ENCODE measurements at regions not wholly inside any gene's neighbourhood (a gene's known extent, or its start where the extent isn't known, plus 50 kb on each side); places are given as distances from the start of the nearest gene placed in this dataset.

DNA sequence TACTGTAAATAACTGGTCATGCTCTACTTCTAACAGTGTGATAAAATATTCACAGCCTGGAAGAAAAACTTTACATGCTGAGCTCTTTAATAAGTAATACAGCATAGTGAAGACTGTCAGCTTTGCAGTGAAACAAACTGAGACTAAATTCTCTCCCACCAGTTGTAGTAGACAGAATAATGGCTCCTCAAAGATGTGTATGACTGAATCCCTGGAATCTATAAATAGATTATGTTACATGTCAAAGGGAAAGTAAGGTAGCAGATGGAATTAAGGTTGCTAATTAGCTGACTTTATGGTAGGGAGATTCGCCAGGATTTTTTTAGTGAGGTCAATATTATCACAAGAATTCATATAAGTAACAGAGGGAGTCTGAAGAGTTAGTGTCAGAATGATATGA, 609.5 kb upstream of the VRK2 start:
- no peaks in the 10 kb centered on the region for H3K27me3 ChIP-seq (ENCODE audit: control insufficient read depth, insufficient read depth, low read length)
- TF ChIP-seq CTCF (IDR thresholded peaks at IDR 0.05; ENCODE audit: insufficient read depth, low read length, poor library complexity, severe bottlenecking): no peak
- H3K4me3 ChIP-seq (ENCODE audit: low read depth, low read length): no peak overlapping the region
- no peak for DNase-seq (ENCODE audit: low read depth)
- H3K36me3 ChIP-seq (ENCODE audit: control insufficient read depth, insufficient read depth, low read length): no peaks in the 10 kb centered on the region

- DNase-seq (ENCODE audit: low read depth): no peak
- no peaks in the 10 kb centered on the region for H3K36me3 ChIP-seq (ENCODE audit: control insufficient read depth, insufficient read depth, low read length)
- no peak for TF ChIP-seq CTCF (IDR thresholded peaks at IDR 0.05; ENCODE audit: insufficient read depth, low read length, poor library complexity, severe bottlenecking)
- H3K27me3 ChIP-seq (ENCODE audit: control insufficient read depth, insufficient read depth, low read length): no peaks in the 10 kb centered on the region
- no peak overlapping the region for H3K4me3 ChIP-seq (ENCODE audit: low read depth, low read length)
These were observed 606.2 kb upstream of the VRK2 start for GRCh38 chr2:57440437-57440836.

DNA sequence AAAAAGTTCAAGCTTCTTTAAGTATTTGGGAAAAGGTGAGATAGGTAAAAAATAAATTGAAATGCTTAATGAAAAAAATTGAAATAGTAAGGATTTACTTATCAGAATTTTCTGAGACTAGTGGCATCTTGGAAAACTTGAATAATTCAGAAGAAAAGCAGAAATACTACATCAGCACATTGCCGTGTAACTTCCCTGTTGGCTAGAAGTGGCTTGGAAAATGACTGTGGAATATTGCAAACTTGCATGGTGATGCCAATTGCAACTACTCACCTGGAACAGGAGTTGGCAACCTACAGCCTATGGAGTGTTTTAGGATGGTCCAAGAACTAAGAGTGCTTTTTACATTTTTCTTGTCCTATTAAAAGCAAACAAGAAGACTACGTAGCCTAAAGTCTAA, 603.5 kb upstream of the VRK2 start:
- Histone ChIP-seq H3K27me3 (ENCODE audit: control insufficient read depth, insufficient read depth, low read length) (no peaks in the 10 kb centered on the region), H3K36me3 (ENCODE audit: control insufficient read depth, insufficient read depth, low read length) (no peaks in the 10 kb centered on the region)

DNA sequence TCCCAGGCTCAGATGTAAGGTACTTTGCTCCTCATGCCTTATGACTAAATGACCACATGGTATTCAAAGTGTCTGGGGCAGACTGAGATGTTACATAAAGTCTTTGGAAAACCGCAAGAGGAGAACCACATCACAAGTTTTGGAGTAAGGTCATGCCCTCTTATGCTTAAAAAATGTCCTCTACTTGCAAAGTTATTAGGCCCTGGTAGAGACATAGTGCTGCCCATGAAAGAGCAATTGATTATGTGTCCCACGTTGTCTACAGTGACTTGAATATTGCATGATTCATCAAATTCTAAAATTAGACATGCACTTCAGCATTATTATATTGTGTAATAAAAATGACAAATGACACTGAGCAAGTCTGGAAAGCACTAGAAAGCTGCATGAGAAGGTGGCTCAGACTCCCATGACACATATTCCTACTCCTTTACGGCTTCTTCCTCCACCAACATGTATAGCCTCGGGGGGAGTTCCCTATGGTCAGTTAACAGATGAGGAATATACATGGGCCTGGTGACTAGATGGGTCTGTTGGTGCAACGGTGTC, 602.6 kb upstream of the VRK2 start:
- no peak for TF ChIP-seq CTCF (IDR thresholded peaks at IDR 0.05; ENCODE audit: insufficient read depth, low read length, poor library complexity, severe bottlenecking)
- no peaks in the 10 kb centered on the region for H3K27me3 ChIP-seq (ENCODE audit: control insufficient read depth, insufficient read depth, low read length)
- H3K4me3 ChIP-seq (ENCODE audit: low read depth, low read length): no peak overlapping the region
- DNase-seq (ENCODE audit: low read depth): no peak
- H3K36me3 ChIP-seq (ENCODE audit: control insufficient read depth, insufficient read depth, low read length): no peaks in the 10 kb centered on the region

More for the DNA sequence above, 603.5 kb upstream of the VRK2 start:
- DNase-seq (ENCODE audit: low read depth): no peak
- TF ChIP-seq CTCF (IDR thresholded peaks at IDR 0.05; ENCODE audit: insufficient read depth, low read length, poor library complexity, severe bottlenecking): no peak
- no peak overlapping the region for H3K4me3 ChIP-seq (ENCODE audit: low read depth, low read length)

DNA sequence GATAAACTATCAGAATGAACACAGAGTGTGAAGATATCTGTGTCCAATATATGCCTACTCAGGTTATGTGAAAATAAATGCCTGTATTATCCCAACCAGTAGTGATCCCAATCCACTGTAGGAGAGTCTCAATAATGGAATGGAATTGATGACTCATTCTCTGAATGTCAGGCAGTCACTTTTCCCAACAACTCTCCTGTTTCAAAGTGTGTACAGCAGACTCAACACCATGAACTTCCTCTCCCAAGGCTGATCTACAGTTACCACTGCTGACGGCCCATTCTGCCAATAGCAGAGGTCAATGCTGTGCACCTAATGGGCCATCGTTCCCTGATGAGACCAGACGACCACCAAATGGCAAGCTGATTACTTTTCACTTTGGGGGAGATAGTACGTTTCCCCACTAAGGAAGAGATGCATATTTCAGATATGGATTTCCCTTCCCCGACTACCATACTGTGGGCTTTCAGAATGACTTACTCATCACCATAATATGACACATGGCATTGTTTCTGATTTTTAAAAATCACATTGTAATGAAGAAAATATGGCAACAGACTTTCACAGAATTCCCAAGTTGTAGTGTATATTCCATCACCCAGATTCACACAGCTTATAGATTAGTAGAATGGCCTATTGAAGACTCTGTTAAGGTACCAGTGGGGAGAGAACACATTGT, 601.7 kb upstream of the VRK2 start:
- Histone ChIP-seq H3K36me3 (ENCODE audit: control insufficient read depth, insufficient read depth, low read length) (no peaks in the 10 kb centered on the region), H3K27me3 (ENCODE audit: control insufficient read depth, insufficient read depth, low read length) (no peaks in the 10 kb centered on the region), H3K4me3 (ENCODE audit: low read depth, low read length) (no peak overlapping the region)
- no peak for TF ChIP-seq CTCF (IDR thresholded peaks at IDR 0.05; ENCODE audit: insufficient read depth, low read length, poor library complexity, severe bottlenecking)
- no peak for DNase-seq (ENCODE audit: low read depth)

GRCh38 chr2:57448816-57449215, 597.8 kb upstream of the VRK2 start:
- H3K36me3 ChIP-seq (ENCODE audit: control insufficient read depth, insufficient read depth, low read length): no peaks in the 10 kb centered on the region
- H3K27me3 ChIP-seq (ENCODE audit: control insufficient read depth, insufficient read depth, low read length): no peaks in the 10 kb centered on the region
- no peak for DNase-seq (ENCODE audit: low read depth)
- TF ChIP-seq CTCF (IDR thresholded peaks at IDR 0.05; ENCODE audit: insufficient read depth, low read length, poor library complexity, severe bottlenecking): no peak
- no peak overlapping the region for H3K4me3 ChIP-seq (ENCODE audit: low read depth, low read length)
